Raji (cell line): ENCODE measurements at regions not wholly inside any gene's neighbourhood (a gene's known extent, or its start where the extent isn't known, plus 50 kb on each side); places are given as distances from the start of the nearest gene placed in this dataset.

Experiments used
- POLR2A ChIP-seq: IDR thresholded peaks from 2 replicates; pipeline ENCODE4 v1.6.1; 2011; ENCODE audit warnings: low read depth, low read length, control low read depth; ENCODE audit not compliant: insufficient read depth

DNA sequence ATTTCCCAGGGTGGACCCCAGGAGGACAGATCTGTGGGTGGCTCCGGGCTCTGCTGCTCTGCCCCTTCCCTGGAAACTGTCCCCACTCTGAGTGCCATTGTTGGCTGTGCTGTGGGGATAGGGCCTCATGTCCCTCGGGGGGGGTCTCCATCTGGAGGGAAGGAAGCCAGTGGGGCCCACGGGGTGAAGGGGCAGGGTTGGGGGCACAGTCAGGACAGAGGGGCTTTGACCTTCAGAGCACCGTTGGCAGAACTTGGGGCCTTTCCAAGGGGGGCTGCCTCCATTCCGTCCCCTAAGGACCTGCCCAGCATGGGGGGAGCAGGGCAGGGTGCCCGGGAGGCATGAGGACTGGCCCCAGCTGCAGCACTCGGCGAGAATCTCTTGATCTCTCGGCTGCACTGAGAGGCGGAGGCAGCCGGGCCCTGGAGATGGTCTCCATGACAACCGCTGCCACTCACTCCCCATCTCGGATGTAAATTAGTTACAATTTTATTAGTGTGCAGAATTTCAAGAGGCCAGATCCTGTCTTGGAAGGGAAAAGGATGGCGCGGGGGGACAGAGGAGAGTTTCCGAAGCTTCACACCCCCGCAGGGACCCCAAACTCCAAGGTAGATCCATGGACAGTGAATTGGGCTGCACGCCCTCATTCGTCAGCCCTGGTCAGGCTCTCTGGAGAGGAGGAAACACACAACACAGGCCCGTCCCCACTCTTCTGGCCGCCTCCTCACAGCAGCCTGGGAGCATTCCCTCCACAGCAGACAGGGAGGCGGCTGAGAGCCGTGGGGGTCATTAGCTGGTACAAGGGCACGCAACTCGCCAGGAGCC, 216.2 kb upstream of the IER5L start:
- no peak for TF ChIP-seq POLR2A

GRCh38 chr9:129393064-129393463, 215.0 kb upstream of the IER5L start:
- no peak for TF ChIP-seq POLR2A

GRCh38 chr9:129392093-129392541, 214.1 kb upstream of the IER5L start:
- no peak for TF ChIP-seq POLR2A

- no peak for TF ChIP-seq POLR2A
These were observed 213.2 kb upstream of the IER5L start for GRCh38 chr9:129391221-129391661.

DNA sequence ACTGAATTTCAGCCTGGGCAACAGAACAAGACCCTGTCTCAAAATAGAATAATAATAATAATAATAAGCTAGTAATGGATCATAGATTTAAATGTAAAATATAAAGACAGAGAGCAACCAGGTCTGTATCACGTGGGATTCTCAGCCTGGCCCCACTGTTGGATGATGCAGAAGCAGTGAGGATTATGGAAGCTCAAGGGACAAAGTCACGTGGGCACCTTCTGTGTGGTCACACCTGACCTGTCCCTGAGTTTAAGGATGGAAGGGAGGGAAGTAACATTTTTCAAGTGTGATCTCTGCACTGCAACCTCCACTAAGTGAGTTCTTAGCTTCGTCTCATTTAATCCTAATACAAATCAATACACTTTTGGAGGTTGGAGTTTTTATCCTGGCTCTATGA, 212.5 kb upstream of the IER5L start:
- TF ChIP-seq POLR2A, result no peak

- no peak for TF ChIP-seq POLR2A
These were observed 209.8 kb upstream of the IER5L start for GRCh38 chr9:129387822-129388221.

DNA sequence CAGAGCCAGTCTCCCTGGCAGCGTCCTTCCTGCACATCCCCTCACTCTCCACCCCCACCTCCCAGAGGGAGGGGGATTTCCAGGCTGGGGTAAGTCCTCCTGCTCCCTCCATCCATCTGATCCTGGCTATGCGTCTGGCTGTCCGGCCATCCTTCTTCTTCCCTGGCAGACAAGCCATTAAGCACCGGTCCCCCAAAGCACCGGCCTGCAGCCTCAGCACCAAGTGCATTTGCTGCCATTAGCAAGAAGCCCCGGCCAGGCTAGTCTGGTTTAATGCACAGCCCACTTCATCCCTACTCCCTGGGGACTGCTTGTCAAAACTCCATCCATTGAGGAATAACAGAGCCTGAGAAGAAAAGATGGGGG, 208.7 kb upstream of the IER5L start:
- TF ChIP-seq POLR2A, result no peak

DNA sequence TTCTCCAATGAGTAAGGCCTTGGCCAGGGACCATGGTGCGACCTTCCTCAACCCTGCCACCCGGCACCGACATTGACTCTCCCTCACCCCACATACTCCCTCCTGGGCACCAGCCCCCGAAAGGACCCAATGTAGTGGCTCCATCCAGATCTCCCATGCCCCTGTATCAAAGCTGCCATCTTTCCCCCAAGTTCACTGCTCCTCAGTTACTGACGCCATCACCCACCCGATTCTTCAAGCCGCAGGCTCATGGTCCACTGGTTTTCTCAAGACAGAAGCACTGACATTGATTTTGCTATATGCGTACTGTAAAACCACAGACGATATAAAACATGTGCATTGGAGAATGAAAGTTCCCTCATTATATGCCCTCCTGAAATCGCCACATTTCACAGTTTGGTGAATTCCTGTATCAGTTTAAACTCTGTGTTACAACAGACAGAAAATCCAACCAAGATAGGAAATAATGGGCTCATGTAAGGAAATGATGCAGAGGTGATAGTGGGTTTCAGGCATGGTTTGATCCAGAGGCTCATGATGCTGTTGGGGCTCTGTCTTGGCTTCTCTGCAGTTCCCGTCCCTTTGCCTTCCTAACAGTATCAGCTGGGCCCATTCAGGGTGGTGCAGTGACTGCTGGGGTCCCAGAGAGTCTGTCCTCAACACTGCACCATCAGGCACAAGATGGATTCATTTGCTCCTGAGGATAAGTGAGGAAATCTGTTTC, 207.3 kb upstream of the IER5L start:
- no peak for TF ChIP-seq POLR2A

- no peak for TF ChIP-seq POLR2A
These were observed 206.6 kb upstream of the IER5L start for GRCh38 chr9:129384491-129385210.

GRCh38 chr9:129383561-129384490, 205.8 kb upstream of the IER5L start:
- no peak for TF ChIP-seq POLR2A

- no peak for TF ChIP-seq POLR2A
These were observed 205.0 kb upstream of the IER5L start for GRCh38 chr9:129383019-129383560.

- TF ChIP-seq POLR2A, result no peak
These were observed 204.4 kb upstream of the IER5L start for GRCh38 chr9:129382281-129383018.

- TF ChIP-seq POLR2A, result no peak
These were observed 203.5 kb upstream of the IER5L start for GRCh38 chr9:129381481-129381957.
